Hematopoietic multipotent progenitor cell (in vitro differentiated cells): ENCODE measurements at regions not wholly inside any gene's neighbourhood (a gene's known extent, or its start where the extent isn't known, plus 50 kb on each side); places are given as distances from the start of the nearest gene placed in this dataset.

Experiments
- DNase-seq, 3 donors: peaks; one replicate each; pipeline ENCODE4 v3.0.0-alpha.2; 2011 to 2015; ENCODE audit warnings: low read depth in 2 of 3, low spot score in 2 of 3

DNA sequence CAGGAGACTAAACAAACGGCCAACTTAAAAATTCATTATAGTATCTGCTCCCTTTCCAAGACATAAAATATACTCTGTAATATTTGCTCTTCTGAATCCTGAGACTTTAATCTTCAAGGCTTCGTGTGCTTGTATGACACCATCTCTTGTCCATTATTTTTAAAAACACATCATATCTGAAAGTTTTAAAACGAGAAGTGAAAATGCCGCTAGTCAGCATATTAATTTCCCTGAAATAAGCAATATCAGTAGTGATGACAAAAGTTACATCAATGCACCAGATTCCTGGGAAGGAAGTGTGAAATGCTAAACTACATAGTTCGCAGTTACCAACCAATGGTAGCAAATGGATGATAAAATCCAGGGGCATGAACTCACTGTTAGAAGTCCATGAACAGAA is 66.8 kb upstream of the EXOC1L start:
- no peak for DNase-seq

DNA sequence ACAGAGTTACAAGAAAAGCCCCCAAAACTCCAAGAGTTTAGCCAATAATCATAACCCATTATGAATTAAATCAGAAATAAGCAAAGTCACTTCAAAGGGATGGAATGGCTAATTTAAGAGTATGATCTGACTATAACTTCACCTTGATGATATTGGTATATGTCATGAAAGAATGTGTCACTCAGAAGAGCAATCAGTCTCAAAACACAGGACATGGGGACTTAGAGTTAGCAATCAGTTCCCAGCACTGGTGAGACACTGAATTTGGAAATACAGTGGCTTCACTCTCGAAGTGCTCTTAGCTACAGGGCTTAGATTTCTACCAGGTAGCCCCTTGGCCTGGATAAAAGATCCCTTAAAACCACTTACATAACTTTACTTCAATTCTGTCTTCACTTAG is 65.7 kb upstream of the EXOC1L start:
- DNase-seq, result no peak

DNA sequence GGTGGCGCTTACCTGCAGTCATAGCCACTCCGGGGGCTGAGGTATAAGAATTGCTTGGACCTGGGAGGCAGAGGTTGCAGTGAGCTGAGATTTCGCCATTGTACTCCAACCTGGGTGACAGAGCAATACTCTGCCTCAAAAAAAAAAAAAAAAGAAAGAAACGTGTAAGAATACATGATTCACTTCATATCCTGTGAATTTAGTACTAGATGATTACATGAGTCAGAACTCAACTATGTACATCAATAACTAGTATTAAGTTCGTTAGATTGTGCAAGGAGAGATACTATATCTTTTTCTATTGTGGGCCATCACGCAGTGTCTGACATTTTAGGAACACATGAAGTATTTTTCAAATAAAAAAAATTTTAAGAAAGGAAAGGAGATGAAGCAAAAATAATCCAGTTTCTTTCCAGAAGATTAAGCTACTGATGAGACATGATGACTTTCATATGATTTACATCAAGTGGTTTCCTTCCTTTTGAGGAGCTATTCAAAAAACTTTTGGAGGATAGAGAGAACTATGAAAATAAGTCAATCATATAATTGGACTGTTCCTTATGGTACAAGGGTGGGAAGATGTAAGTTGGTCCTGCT is 64.7 kb upstream of the EXOC1L start:
- DNase-seq, result no peak

DNA sequence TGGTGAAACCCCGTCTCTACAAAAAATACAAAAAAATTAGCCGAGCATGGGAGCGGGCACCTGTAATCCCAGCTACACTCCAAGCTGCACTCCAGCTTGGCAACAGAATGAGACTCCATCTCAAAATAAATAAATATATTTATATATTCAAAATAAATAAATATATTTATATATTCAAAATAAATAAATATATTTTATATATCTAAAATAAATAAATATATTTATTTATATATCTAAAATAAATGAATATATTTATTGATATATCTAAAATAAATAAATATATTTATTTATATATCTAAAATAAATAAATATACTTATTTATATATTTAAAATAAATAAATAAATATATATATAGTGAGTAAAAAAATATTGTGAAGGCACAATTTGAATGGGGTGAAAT is 63.4 kb upstream of the EXOC1L start:
- no peak for DNase-seq

DNA sequence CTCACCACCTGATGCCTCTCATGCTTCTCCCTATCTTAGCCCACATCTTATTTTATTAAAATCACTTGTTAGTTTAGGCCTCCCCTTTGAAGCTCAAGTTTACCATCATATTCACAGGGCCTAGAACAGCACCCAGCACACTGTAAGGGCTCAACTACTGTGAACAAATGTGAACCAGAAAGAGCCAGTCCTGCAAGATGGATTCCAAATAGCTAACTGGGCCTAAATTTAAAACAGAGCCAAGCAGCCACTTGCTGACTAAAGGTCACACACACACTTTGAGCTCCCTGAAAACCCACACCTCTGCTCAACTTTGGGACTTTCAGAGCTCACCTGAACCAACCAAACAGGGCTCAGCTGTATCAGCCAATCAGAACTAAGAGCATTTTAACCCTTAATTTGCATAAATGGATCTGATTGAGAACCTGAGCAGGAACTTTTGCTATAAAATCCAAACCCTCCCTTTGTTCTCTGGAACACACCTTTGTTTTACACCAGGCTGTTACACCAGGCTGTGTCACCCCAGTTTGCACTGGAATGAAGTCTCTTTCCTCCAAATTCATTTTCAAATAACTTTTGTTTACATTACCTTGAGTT is 62.1 kb upstream of the EXOC1L start:
- no peak for DNase-seq

DNA sequence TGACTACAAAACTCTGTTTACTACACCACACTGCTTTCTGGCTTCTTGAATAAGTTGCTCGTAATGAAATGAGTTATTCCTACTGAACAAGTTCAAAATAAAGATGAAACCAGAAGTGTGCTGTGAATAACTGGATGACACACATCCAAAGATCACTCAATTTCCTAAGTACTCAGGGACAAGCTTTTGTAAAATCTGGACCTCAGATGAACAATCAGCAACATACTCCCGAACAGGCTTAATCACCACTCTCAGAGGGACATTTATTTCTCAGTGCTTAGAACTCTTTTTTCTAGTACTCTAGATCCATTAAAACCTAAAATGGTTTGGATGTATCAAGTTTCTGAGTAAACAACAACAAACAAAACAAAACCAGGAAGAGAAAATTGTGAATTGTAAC is 61.5 kb upstream of the EXOC1L start:
- DNase-seq, result no peak

DNA sequence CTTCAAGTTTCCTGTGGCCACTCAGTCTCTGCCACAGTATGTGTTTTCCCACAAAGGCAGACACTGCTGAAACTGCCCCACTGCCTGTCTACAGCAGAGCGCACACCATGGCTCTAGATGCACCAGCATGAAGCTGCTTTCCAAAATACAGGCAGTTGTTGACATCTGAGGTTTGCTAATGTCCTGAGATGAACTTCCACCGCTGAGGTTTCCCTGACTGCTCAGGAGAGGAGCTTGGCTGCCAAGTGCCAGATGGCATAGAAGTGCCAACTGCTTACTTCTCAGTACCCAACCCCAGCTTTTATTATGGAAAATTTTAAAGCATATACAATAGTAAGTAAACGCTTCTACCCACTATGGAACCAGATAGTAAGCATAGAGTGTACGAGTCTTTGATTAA is 61.0 kb upstream of the EXOC1L start:
- DNase-seq, result no peak

DNA sequence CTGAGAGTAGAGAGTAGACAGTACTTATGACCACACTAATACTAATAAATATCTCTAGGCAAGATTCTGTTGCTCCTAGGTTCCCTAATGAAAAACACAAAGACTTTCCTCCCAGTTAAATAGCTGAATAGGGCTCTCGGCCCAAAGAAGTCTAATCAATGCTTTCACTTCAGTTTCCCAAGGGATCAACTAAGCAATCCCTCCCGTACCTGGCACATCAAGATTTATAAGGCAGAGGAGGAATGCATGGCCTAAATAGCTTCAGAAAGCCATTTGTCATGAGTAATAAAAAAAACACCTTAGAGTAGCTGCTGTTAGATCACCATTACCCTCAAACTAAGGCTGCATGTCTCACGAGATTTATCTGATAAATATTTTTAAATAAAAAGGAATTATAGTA is 56.8 kb upstream of the EXOC1L start:
- no peak for DNase-seq

DNA sequence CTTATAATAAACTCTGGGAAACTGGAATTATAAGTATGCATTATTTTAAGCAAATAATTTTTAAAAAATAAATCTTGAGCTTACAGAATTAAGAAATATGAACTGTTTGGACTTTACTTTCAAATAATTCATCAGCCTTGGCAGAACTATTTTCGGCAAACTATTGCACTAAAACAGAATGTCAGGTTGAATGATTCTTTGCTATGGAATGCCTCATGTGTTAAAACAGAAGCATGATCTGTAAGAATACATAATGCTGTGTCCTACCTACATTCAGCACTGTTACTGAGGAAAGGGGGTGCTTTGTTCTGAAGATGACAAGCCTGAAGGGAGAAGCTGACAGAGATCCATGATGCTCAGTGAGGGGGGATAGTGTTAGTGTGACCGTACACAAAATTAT is 55.6 kb upstream of the EXOC1L start:
- DNase-seq, result no peak

DNA sequence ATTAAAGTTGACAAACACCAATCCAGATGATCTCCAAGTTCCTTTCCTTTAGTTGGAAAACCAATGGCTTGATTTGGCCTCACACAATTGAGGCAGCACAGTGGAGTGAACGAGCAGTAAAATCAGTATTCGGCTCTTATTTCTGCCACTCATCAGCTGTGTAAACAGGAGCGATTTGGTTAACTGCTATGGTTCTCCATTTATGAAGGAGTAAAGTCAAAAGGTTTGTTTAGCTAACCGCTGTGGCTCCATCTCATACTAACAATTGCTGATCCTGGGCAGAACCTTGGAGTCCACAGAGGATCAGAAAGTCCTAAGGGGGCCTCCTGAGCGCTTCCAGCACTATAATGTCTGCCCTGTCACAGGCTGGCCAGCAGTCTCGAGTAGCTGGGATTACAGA is 54.5 kb upstream of the EXOC1L start:
- no peak for DNase-seq

DNA sequence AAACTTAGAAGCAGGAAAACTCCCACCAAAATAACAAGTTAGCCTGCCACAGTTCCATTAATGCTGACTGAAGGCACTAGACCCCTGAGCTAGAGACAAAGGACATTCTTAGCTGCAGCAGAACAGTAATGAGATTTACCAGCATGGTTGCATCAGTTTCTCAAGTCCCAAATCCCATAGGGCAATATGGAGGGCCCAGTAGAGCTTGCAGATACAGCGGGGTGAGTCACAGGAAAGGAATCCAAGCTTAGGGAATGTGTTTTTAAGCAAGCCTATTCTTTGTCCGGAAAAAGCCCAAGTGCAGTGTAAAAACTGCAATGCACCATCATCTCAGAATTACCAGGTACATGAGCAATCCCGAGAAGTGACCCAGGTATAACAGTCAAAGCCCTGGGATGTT is 51.3 kb upstream of the EXOC1L start:
- DNase-seq, result no peak
